GM23248 (cell line): ENCODE measurements at regions not wholly inside any gene's neighbourhood (a gene's known extent, or its start where the extent isn't known, plus 50 kb on each side); places are given as distances from the start of the nearest gene placed in this dataset.
"Not testable (repeated sequence)": the region's sequence is repeated elsewhere in the genome, so short reads cannot be mapped to it uniquely, and the experiment has no call there.

ENCODE experiments used
- EZH2 ChIP-seq: fragments of 200-600 bp; sonication (generic); IDR thresholded peaks from 2 replicates; pipeline ENCODE4 v1.6.1; 2018; ENCODE audit warnings: antibody characterized with exemption, mild to moderate bottlenecking; ENCODE audit not compliant: insufficient read depth, poor library complexity, severe bottlenecking
- EZH2phosphoT487 ChIP-seq: fragments of 200-600 bp; sonication (generic); IDR thresholded peaks from 2 replicates; pipeline ENCODE4 v1.6.1; 2018; ENCODE audit warnings: antibody characterized with exemption, moderate library complexity, mild to moderate bottlenecking, low read depth; ENCODE audit not compliant: insufficient read depth

- not testable (repeated sequence) for TF ChIP-seq EZH2phosphoT487, EZH2
Measured at GRCh38 chr2:90250350-90250749, 1558.9 kb downstream of the RPIA start.
